Skeletal muscle satellite cell (primary cell): ENCODE measurements at regions not wholly inside any gene's neighbourhood (a gene's known extent, or its start where the extent isn't known, plus 50 kb on each side); places are given as distances from the start of the nearest gene placed in this dataset.
"Not testable (repeated sequence)": the region's sequence is repeated elsewhere in the genome, so short reads cannot be mapped to it uniquely, and the experiment has no call there.

Experiments used
- H3K27me3 ChIP-seq: 2 replicates; pipeline ENCODE4 v1.7.0; 2013; ENCODE audit warnings: low read length; ENCODE audit not compliant: control insufficient read depth, insufficient read depth
- H3K36me3 ChIP-seq: 2 replicates; pipeline ENCODE4 v1.7.0; 2013; ENCODE audit warnings: mild to moderate bottlenecking, control low read depth, low read length; ENCODE audit not compliant: insufficient read depth
- H3K4me1 ChIP-seq: 2 replicates; pipeline ENCODE4 v1.7.0; 2013; ENCODE audit warnings: low read length; ENCODE audit not compliant: control insufficient read depth, insufficient read depth
- H3K4me2 ChIP-seq: 2 replicates; pipeline ENCODE4 v1.7.0; 2013; ENCODE audit warnings: mild to moderate bottlenecking, low read length
- H3K4me3 ChIP-seq: 2 replicates; pipeline ENCODE4 v1.7.0; 2013; ENCODE audit warnings: low read length
- H3K9ac ChIP-seq: 2 replicates; pipeline ENCODE4 v1.7.0; 2013; ENCODE audit warnings: mild to moderate bottlenecking, low read depth, low read length, moderate library complexity
- H3K9me3 ChIP-seq: replicated peaks from 2 replicates; pipeline ENCODE4 v1.7.0; 2013; ENCODE audit warnings: mild to moderate bottlenecking, control low read depth, low read length

DNA sequence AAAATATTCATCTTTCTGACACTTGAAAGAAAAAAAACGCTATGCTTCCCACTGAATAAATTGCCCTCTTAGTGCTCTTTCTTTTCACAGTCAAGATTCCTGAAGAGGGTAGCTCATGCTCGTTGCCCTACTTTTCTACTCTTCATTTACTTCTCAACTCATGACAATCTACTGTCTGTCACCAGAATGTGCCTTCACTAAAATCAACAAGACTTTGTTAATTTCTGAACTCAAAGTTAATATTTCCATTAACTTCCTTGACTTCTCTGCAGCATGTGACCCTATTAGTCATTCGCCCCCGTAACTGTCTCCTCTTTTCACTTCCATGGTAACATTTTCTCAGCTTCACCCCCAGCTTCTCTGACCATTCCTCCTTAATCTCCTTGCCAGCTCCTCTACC lies 98.9 kb upstream of the MAPRE2 start:
- no peak overlapping the region for H3K4me3 ChIP-seq
- peaks cover 3% of the 10 kb centered on the region for H3K4me1 ChIP-seq
- H3K36me3 ChIP-seq = no peaks in the 10 kb centered on the region
- no peak overlapping the region for H3K9ac ChIP-seq
- no peak overlapping the region for H3K4me2 ChIP-seq
- H3K9me3 ChIP-seq = no peaks in the 10 kb centered on the region
- H3K27me3 ChIP-seq = no peaks in the 10 kb centered on the region

DNA sequence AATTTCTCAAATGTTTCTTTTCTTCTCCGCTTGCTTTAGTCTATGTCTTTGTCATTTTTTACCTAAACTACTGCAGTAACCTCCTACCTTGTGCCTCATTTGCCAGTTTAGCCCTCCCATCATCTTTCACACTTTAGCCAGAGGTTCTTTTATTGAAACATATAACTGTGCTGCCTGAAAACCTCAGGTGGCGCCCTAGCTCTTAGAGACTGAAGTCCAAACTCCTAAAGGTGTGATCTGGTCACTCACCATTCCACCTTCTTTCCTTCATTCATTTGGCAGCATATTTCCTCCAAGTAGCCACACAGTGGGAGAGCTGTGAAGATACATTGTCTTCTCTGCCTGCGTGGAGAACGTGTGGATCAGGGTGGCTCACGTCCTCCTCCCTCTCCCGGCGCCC lies 98.2 kb upstream of the MAPRE2 start:
- no peak overlapping the region for H3K9ac ChIP-seq

DNA sequence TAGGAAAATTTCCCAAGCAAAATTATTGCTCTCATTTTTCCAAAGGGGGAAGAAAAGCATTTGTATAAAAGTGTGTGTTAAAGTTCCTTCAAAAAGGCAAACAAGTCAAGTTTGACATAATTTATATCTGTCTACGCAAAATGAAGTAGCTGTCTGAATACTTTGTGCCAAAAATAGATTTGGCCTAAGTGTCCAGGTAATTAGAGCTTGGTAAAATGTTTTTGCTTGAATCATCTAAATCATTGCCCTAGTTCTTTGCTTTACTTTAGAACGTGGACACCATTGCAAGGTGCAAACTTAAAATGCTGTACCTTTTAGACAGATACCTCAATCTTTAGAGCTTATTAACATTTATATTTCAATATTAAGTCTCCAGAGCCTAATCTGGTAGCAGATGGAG lies 97.6 kb upstream of the MAPRE2 start:
- H3K27me3 ChIP-seq = no peaks in the 10 kb centered on the region
- peaks cover 8% of the 10 kb centered on the region for H3K4me1 ChIP-seq
- no peak overlapping the region for H3K4me3 ChIP-seq
- no peak overlapping the region for H3K4me2 ChIP-seq
- H3K9me3 ChIP-seq = no peaks in the 10 kb centered on the region
- no peaks in the 10 kb centered on the region for H3K36me3 ChIP-seq
- no peak overlapping the region for H3K9ac ChIP-seq

More for the DNA sequence above, 98.2 kb upstream of the MAPRE2 start:
- no peaks in the 10 kb centered on the region for H3K27me3 ChIP-seq
- no peak overlapping the region for H3K4me3 ChIP-seq
- peaks cover 6% of the 10 kb centered on the region for H3K4me1 ChIP-seq
- H3K9me3 ChIP-seq = no peaks in the 10 kb centered on the region
- H3K36me3 ChIP-seq = no peaks in the 10 kb centered on the region
- no peak overlapping the region for H3K4me2 ChIP-seq

DNA sequence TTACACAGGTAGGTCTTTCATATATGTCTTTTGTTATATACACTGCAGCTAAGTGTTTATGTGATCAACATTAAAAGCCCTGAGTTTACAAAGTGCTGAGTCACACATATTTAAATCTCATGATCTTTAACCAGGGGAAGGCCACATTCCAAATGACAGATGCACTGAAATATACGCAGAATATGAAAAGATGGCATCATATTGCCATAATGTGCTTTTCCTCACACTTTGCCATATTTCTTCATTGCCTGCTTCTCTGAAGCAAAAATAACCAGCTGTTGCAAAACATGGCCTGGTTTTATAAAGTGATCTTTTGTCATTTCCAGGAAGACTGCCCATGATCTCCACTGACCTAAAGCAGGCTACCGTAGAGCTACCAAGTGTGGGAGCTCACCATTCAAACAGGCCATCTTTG lies 93.5 kb upstream of the MAPRE2 start:
- no peak overlapping the region for H3K4me2 ChIP-seq
- peaks cover 4% of the 10 kb centered on the region for H3K4me1 ChIP-seq
- no peaks in the 10 kb centered on the region for H3K27me3 ChIP-seq
- no peaks in the 10 kb centered on the region for H3K9me3 ChIP-seq
- no peak overlapping the region for H3K4me3 ChIP-seq
- no peaks in the 10 kb centered on the region for H3K36me3 ChIP-seq
- H3K9ac ChIP-seq = no peak overlapping the region

DNA sequence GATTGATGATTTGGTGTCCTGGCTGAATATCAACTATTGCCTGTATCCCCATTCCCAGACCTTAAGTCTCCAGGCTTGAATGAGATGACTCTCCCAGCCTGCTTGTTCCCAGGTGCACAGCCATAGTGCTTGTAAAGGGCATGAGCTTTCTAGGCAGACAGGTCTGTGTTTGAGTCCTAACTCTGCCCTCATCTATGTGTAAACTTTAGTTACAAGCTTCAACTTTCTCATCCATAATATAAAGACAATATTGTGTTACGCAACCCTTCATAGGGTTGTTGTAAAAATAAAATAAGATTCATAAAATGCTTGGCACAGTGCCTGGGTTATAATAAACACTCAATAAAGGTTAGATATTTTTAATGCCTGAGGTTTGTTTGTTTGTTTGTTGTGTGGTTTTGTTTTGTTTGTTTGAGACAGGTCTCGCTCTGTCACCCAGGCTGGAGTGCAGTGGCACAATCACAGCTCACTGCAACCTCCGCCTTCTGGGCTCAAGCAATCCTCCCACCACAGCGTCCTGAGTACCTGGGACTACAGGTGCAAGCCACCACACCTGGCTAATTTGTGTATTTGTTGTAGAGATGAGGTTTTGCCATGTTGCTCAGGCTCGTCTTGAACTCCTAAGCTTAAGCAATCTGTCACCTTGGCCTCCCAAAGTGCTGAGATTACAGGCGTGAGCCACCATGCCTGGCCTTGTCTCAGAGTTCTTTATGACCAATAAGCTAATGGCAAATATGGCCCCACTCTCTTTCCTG lies 89.4 kb upstream of the MAPRE2 start:
- H3K4me2 ChIP-seq = no peak overlapping the region
- H3K9ac ChIP-seq = no peak overlapping the region
- H3K27me3 ChIP-seq = no peaks in the 10 kb centered on the region
- no peaks in the 10 kb centered on the region for H3K9me3 ChIP-seq
- no peak overlapping the region for H3K4me3 ChIP-seq
- peaks cover 4% of the 10 kb centered on the region for H3K4me1 ChIP-seq
- no peaks in the 10 kb centered on the region for H3K36me3 ChIP-seq

DNA sequence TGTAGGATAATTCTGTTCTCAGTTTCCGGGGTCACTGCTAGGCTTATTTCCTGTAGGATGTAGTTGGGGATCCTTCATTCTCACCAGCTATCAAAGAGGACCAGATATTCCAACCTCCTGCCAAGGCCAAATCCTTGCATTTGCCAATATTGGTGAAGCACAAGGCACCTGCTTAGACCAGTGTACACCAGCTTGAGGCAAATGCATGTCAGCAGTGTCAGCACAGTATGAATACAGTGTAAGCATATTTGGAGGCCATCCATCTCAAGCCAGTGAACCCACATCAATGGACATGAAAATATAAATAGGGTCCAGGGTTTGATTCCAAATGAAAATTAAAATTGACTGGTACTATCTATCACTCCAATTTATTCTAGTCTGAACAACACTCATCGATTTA lies 88.0 kb upstream of the MAPRE2 start:
- H3K4me3 ChIP-seq = no peak overlapping the region
- no peaks in the 10 kb centered on the region for H3K27me3 ChIP-seq
- H3K4me1 ChIP-seq = no peaks in the 10 kb centered on the region
- H3K4me2 ChIP-seq = no peak overlapping the region
- H3K9me3 ChIP-seq = no peaks in the 10 kb centered on the region
- no peaks in the 10 kb centered on the region for H3K36me3 ChIP-seq
- no peak overlapping the region for H3K9ac ChIP-seq

DNA sequence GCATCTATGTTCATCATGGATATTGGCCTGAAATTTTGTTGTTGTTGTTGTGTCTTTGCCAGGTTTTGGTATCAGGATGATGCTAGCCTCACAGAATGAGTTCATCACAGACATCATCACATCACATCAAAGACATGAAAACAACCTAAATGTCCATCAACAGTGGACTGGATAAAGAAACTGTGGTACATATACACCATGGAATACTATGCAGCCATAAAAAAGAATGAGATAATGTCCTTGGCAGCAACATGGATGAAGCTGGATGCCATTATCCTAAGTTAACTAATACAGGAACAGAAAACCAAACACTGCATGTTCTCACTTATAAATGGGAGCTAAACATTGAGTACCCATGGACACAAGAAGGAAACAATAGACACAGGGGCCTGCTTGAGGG lies 85.7 kb upstream of the MAPRE2 start:
- not testable (repeated sequence) for H3K27me3 ChIP-seq, H3K9me3 ChIP-seq, H3K36me3 ChIP-seq, H3K4me3 ChIP-seq, H3K4me1 ChIP-seq, H3K4me2 ChIP-seq, H3K9ac ChIP-seq

DNA sequence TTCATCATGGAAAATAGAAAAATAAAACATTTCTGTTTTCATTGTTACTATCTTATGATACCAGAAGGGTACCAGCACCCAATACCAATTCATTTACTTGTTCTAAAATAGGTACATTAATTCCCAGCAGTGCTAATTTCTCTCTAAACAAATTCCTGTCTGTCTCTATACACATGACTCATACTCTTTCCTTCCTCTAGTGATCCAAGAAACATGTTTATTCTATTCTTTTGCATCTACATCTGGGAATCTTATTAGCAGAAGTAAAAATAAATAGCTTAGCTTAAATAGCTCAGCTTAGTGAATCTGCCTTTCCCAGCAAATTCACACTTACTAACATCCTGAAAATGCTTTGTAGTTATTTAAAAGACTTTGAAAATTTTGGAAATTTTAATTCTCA lies 84.5 kb upstream of the MAPRE2 start:
- H3K4me1 ChIP-seq = no peaks in the 10 kb centered on the region
- H3K9ac ChIP-seq = no peak overlapping the region
- no peaks in the 10 kb centered on the region for H3K27me3 ChIP-seq
- H3K9me3 ChIP-seq = no peaks in the 10 kb centered on the region
- H3K36me3 ChIP-seq = no peaks in the 10 kb centered on the region
- H3K4me3 ChIP-seq = no peak overlapping the region
- H3K4me2 ChIP-seq = no peak overlapping the region

DNA sequence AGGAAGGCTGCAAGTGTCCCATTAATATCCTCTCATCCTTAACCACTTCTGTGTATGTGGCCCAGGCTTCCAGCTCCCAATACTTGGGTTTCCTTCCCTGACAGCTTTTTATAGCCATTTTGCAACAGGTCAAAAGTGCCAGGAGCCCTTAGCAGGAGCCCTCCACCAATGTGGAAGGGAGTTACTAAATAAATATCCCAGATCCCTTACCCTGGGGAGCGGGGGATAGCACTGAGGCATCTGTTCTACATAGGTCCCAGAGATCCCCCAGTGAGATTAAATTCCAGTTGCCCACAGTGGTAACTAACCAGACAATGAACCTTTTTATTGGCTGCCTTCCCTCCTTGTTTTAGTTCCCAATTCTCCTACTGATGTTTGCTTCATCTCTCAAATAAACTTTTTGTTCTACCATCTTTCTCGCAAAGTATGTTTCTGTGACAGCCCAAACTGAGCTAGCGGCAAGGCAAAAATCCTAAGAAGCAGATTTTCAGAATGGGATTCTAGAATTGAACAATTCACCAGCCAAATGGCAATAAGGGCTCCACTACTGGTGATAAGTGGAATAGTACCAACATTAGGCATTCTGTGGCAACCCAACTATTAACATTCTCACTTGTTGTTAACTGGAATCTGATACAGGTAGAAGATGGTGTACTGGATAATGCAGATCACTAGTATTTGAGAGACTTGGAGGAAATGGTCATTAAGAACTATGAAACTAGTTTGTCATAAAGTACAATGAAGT lies 83.9 kb upstream of the MAPRE2 start:
- H3K4me3 ChIP-seq = no peak overlapping the region
- H3K36me3 ChIP-seq = no peaks in the 10 kb centered on the region
- no peaks in the 10 kb centered on the region for H3K9me3 ChIP-seq
- no peak overlapping the region for H3K4me2 ChIP-seq
- no peaks in the 10 kb centered on the region for H3K27me3 ChIP-seq
- no peaks in the 10 kb centered on the region for H3K4me1 ChIP-seq
- no peak overlapping the region for H3K9ac ChIP-seq

DNA sequence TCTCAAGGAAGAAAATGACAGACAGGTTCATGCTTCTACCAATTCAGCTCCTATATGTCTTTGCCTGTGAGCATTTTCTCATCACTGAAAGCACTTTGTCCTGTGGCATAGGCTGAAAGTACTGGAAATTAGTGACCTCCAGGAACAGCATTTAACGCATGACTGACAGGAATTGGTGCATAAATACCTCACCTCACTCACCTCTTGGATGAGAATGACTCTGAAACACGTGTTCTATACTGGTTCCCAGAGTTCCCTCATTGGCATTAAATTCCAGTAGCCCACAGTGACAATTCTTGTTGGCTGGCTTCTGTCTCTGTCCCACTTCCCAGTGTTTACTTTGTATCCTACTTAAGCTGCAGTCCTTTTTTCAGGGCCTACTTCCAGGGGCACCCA lies 83.4 kb upstream of the MAPRE2 start:
- H3K4me2 ChIP-seq = no peak overlapping the region

DNA sequence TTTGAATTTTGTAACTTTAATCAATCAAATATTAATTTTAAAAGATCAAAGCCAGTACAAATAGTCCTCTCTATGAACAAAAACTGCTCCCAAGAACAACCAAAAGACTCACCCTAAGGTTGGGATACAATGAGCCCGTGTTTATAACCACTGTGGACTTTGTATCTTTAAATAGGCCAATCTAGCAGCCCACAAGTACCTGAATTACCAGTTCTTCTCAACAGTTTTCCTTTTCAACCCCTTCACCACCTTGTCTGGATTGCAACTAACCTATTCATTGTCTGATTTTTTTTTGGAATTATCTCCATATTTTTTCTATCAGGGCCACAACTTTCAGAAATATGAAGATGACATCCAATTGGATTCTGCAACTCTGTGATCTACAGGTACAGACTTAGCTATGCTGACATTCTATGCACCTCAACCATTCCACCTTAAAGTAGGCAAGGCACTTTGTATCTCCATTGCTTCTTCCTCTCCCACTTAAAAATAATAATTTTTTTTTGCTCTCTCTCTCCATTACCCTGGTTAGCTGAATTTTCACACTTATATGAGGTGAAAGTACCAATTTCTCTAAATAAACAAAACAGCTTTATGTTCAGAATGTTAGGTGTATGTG lies 81.9 kb upstream of the MAPRE2 start:
- Histone ChIP-seq H3K4me1 (no peaks in the 10 kb centered on the region), H3K9ac (no peak overlapping the region), H3K27me3 (no peaks in the 10 kb centered on the region)

More for the DNA sequence above, 83.4 kb upstream of the MAPRE2 start:
- H3K9me3 ChIP-seq = no peaks in the 10 kb centered on the region
- H3K4me3 ChIP-seq = no peak overlapping the region
- H3K4me1 ChIP-seq = no peaks in the 10 kb centered on the region
- H3K9ac ChIP-seq = no peak overlapping the region
- H3K36me3 ChIP-seq = no peaks in the 10 kb centered on the region
- no peaks in the 10 kb centered on the region for H3K27me3 ChIP-seq

More for the DNA sequence above, 81.9 kb upstream of the MAPRE2 start:
- Histone ChIP-seq H3K4me2 (no peak overlapping the region), H3K4me3 (no peak overlapping the region), H3K9me3 (no peaks in the 10 kb centered on the region), H3K36me3 (no peaks in the 10 kb centered on the region)
